Neutrophil (primary cell): ENCODE measurements at regions not wholly inside any gene's neighbourhood (a gene's known extent, or its start where the extent isn't known, plus 50 kb on each side); places are given as distances from the start of the nearest gene placed in this dataset.

ENCODE experiments used
- H3K27ac ChIP-seq: fragments of 200-600 bp; sonication (generic); 2 replicates; pipeline ENCODE4 v1.5.1; 2016; ENCODE audit warnings: mild to moderate bottlenecking, moderate library complexity
- H3K27me3 ChIP-seq: fragments of 200-600 bp; sonication (generic); 2 replicates; pipeline ENCODE4 v1.6.0; 2016; ENCODE audit warnings: mild to moderate bottlenecking
- H3K36me3 ChIP-seq: fragments of 200-600 bp; sonication (generic); 2 replicates; pipeline ENCODE4 v1.5.1; 2017
- H3K4me1 ChIP-seq, 2 experiments: fragments of 200-600 bp in 1 of 2; sonication (generic) in 1 of 2; 1 replicate in 1 of 2; 2 replicates in 1 of 2; pipeline versions ENCODE4 v1.5.1 to v1.6.1; 2013 to 2016; ENCODE audit warnings: low read depth in 1 of 2, low read length in 1 of 2, mild to moderate bottlenecking in 1 of 2, moderate library complexity in 1 of 2; ENCODE audit not compliant: control insufficient read depth in 1 of 2, insufficient read depth in 1 of 2
- H3K4me3 ChIP-seq, 2 experiments: fragments of 200-600 bp in 1 of 2; sonication (generic) in 1 of 2; 1 replicate in 1 of 2; 2 replicates in 1 of 2; pipeline ENCODE4 v1.5.1; 2013 to 2016; ENCODE audit warnings: low read depth in 1 of 2, low read length in 1 of 2, mild to moderate bottlenecking in 1 of 2, moderate library complexity in 1 of 2
- H3K9me3 ChIP-seq: fragments of 200-600 bp; sonication (generic); 2 replicates; pipeline ENCODE4 v1.5.1; 2016
- TF ChIP-seq, protein P1 (sequence below): fragments of 200-600 bp; sonication (generic); IDR thresholded peaks from 2 replicates; pipeline ENCODE4 v1.5.1; 2016; ENCODE audit warnings: antibody characterized with exemption

- no peaks in the 10 kb centered on the region for H3K27me3 ChIP-seq
- no peak overlapping the region for H3K4me3 ChIP-seq
- H3K9me3 ChIP-seq = no peaks in the 10 kb centered on the region
- no peak overlapping the region for H3K27ac ChIP-seq
- H3K36me3 ChIP-seq = no peaks in the 10 kb centered on the region
- TF ChIP-seq, protein P1, sequence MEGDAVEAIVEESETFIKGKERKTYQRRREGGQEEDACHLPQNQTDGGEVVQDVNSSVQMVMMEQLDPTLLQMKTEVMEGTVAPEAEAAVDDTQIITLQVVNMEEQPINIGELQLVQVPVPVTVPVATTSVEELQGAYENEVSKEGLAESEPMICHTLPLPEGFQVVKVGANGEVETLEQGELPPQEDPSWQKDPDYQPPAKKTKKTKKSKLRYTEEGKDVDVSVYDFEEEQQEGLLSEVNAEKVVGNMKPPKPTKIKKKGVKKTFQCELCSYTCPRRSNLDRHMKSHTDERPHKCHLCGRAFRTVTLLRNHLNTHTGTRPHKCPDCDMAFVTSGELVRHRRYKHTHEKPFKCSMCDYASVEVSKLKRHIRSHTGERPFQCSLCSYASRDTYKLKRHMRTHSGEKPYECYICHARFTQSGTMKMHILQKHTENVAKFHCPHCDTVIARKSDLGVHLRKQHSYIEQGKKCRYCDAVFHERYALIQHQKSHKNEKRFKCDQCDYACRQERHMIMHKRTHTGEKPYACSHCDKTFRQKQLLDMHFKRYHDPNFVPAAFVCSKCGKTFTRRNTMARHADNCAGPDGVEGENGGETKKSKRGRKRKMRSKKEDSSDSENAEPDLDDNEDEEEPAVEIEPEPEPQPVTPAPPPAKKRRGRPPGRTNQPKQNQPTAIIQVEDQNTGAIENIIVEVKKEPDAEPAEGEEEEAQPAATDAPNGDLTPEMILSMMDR = no peak
- H3K4me1 ChIP-seq = no peaks in the 10 kb centered on the region
These were observed 973.5 kb upstream of the MAP3K7 start for GRCh38 chr6:91560409-91560808.

GRCh38 chr6:91540902-91541301 lies 954.0 kb upstream of the MAP3K7 start:
- no peak overlapping the region for H3K4me3 ChIP-seq
- no peaks in the 10 kb centered on the region for H3K36me3 ChIP-seq

GRCh38 chr6:91539456-91539855 lies 952.6 kb upstream of the MAP3K7 start:
- Histone ChIP-seq H3K4me1 (no peaks in the 10 kb centered on the region), H3K27me3 (no peaks in the 10 kb centered on the region), H3K4me3 (no peak overlapping the region), H3K27ac (no peak overlapping the region), H3K36me3 (no peaks in the 10 kb centered on the region), H3K9me3 (no peaks in the 10 kb centered on the region)
- TF ChIP-seq, protein P1 = no peak

More at GRCh38 chr6:91540902-91541301, 954.0 kb upstream of the MAP3K7 start:
- H3K27ac ChIP-seq = no peak overlapping the region
- no peaks in the 10 kb centered on the region for H3K4me1 ChIP-seq
- H3K27me3 ChIP-seq = no peaks in the 10 kb centered on the region
- H3K9me3 ChIP-seq = no peaks in the 10 kb centered on the region
- TF ChIP-seq, protein P1 = no peak

- H3K4me1 ChIP-seq = no peaks in the 10 kb centered on the region
- no peaks in the 10 kb centered on the region for H3K27me3 ChIP-seq
- no peak overlapping the region for H3K4me3 ChIP-seq
- H3K36me3 ChIP-seq = no peaks in the 10 kb centered on the region
- H3K9me3 ChIP-seq = no peaks in the 10 kb centered on the region
- no peak overlapping the region for H3K27ac ChIP-seq
- TF ChIP-seq, protein P1 = no peak
These were observed 951.8 kb upstream of the MAP3K7 start for GRCh38 chr6:91538622-91539021.

DNA sequence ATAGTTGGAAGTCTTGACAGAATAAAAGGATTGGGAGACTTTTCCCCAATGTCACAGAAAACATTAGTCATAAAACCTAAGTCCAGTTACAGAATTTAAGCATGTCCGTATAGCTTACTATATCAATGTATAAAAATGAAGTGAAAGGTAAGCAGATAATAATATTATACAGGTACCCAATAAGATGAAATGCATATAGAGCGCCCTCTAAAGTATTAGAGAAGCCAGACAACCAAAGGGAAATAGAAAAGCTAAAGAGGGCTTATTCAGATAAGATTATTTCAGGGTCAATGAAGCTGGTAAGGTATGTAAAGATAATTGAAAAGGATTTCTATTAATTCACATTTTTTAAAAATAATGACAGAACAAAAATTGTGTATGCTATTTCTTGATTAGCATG lies 947.7 kb upstream of the MAP3K7 start:
- no peak overlapping the region for H3K4me3 ChIP-seq

More for the DNA sequence above, 947.7 kb upstream of the MAP3K7 start:
- H3K4me1 ChIP-seq = no peaks in the 10 kb centered on the region
- H3K27me3 ChIP-seq = no peaks in the 10 kb centered on the region
- H3K9me3 ChIP-seq = no peaks in the 10 kb centered on the region
- H3K36me3 ChIP-seq = no peaks in the 10 kb centered on the region
- H3K27ac ChIP-seq = no peak overlapping the region
- TF ChIP-seq, protein P1 = no peak
